Neural crest cell (in vitro differentiated cells): ENCODE measurements at regions not wholly inside any gene's neighbourhood (a gene's known extent, or its start where the extent isn't known, plus 50 kb on each side); places are given as distances from the start of the nearest gene placed in this dataset.

Experiments used
- DNase-seq: peaks from one replicate; pipeline ENCODE4 v3.0.0; 2021; ENCODE audit warnings: low read depth, mixed read lengths, low spot score
- H3K27ac Mint-ChIP-seq: one replicate; pipeline ENCODE4 v1.8.0; 2021; ENCODE audit warnings: mild to moderate bottlenecking, mixed read lengths; ENCODE audit not compliant: unreplicated experiment
- H3K27me3 Mint-ChIP-seq: 2 replicates; pipeline ENCODE4 v1.8.0; 2021; ENCODE audit warnings: low read depth, mild to moderate bottlenecking, mixed read lengths
- H3K36me3 Mint-ChIP-seq: 2 replicates; pipeline ENCODE4 v1.8.0; 2021; ENCODE audit warnings: low read depth, mild to moderate bottlenecking, mixed read lengths
- H3K4me1 Mint-ChIP-seq: 2 replicates; pipeline ENCODE4 v1.8.0; 2021; ENCODE audit warnings: mixed read lengths
- H3K4me3 Mint-ChIP-seq: one replicate; pipeline ENCODE4 v1.8.0; 2021; ENCODE audit warnings: mild to moderate bottlenecking, mixed read lengths
- H3K9me3 Mint-ChIP-seq: 2 replicates; pipeline ENCODE4 v1.8.0; 2021; ENCODE audit warnings: mixed read lengths
- TF ChIP-seq, protein P1 (sequence below): fragments of 200-600 bp; sonication (generic); conservative IDR thresholded peaks from 2 replicates; pipeline ENCODE4 v1.5.0; 2021; ENCODE audit warnings: antibody characterized with exemption, mild to moderate bottlenecking

DNA sequence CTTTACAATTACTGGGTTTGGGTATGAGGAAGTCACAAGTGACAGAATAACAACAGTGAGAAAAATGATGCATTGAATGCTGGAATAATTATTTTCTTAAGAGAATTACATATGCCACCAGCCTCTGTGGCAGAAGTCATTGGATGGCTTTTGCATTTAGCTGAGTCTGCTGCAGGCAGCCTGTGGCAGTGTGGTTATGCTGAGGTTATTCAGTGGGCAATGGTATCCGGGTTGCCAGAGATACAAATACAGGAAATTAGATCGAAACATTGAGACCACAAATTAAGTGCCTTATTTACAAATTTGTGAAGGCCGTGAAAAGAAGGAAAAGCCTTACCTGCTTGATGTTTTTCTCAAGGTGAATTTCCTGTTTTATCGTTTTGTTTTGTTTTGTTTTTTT is 1050.0 kb downstream of the GALC start:
- Mint-ChIP-seq H3K27me3 (peaks cover 3% of the 10 kb centered on the region), H3K4me3 (no peak overlapping the region), H3K27ac (no peak overlapping the region), H3K4me1 (no peaks in the 10 kb centered on the region), H3K9me3 (no peaks in the 10 kb centered on the region), H3K36me3 (no peaks in the 10 kb centered on the region)
- TF ChIP-seq, protein P1, sequence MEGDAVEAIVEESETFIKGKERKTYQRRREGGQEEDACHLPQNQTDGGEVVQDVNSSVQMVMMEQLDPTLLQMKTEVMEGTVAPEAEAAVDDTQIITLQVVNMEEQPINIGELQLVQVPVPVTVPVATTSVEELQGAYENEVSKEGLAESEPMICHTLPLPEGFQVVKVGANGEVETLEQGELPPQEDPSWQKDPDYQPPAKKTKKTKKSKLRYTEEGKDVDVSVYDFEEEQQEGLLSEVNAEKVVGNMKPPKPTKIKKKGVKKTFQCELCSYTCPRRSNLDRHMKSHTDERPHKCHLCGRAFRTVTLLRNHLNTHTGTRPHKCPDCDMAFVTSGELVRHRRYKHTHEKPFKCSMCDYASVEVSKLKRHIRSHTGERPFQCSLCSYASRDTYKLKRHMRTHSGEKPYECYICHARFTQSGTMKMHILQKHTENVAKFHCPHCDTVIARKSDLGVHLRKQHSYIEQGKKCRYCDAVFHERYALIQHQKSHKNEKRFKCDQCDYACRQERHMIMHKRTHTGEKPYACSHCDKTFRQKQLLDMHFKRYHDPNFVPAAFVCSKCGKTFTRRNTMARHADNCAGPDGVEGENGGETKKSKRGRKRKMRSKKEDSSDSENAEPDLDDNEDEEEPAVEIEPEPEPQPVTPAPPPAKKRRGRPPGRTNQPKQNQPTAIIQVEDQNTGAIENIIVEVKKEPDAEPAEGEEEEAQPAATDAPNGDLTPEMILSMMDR = no peak
- no peak for DNase-seq

DNA sequence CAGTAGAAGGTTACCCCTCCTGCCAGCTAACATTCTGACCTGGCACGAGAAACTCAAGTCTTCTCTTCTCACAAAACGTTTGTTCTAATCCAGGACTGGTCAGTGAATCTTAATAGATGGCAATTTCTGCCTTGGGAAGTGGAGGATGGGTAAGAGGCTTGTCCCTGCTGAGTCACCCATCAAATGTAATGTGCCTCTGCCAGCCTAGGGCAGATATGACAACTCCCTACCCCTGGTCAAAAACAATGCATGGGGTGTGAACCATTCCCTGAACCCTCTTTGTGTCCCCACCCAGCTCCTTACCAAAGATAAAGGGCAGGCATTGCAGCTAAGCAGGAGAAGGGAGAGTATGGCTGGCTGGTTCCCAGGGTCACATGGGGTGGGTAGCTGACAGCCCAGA is 1052.9 kb downstream of the GALC start:
- H3K4me1 Mint-ChIP-seq = peaks cover 5% of the 10 kb centered on the region
- no peaks in the 10 kb centered on the region for H3K36me3 Mint-ChIP-seq
- no peak overlapping the region for H3K4me3 Mint-ChIP-seq
- H3K27ac Mint-ChIP-seq = no peak overlapping the region
- no peaks in the 10 kb centered on the region for H3K27me3 Mint-ChIP-seq
- H3K9me3 Mint-ChIP-seq = no peaks in the 10 kb centered on the region
- no peak for DNase-seq
- TF ChIP-seq, protein P1 = no peak

DNA sequence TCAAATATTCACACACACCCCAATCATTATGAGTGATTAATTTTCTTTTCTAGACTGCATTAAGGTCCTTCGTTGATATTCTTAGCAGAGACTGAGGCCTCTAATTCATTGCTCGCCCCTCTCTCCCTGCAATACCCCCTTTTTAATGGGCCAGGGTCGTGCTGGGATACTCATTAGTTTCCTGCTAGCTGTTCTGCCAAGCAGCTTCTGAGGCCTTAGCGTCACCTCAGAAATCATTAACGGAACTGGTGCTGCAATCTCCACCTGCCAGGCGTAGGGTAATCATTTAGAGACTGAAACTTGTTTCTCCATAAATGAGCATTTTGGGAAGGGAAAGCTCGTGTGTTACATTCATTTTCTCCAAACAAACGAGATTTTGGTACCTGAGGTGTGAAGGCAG is 1054.7 kb downstream of the GALC start:
- Mint-ChIP-seq H3K36me3 (no peaks in the 10 kb centered on the region), H3K4me3 (no peak overlapping the region), H3K4me1 (peaks cover 8% of the 10 kb centered on the region), H3K27ac (no peak overlapping the region), H3K27me3 (no peaks in the 10 kb centered on the region), H3K9me3 (no peaks in the 10 kb centered on the region)
- TF ChIP-seq, protein P1 = no peak
- DNase-seq = no peak

DNA sequence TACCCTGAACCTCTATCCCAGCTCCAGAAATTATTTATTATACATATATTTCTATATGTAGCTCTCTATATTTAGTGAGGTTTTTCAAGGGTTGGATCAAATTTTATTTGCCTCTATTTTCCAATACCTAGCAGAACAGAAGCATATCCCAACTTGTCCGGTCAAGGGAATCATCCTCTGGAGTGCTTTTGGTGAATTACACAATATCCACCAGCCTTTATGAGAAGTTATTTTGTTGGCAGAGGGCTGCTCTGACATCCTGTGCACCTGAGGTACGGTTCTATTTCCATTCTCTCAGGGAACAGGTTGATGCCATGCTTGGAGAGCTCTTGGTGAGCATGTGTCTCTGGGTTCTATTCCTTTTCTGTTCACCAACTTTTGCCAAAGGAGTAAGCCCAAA is 1056.4 kb downstream of the GALC start:
- TF ChIP-seq, protein P1 = no peak
- Mint-ChIP-seq H3K4me3 (no peak overlapping the region), H3K27ac (no peak overlapping the region), H3K27me3 (no peaks in the 10 kb centered on the region), H3K4me1 (peaks cover 8% of the 10 kb centered on the region), H3K9me3 (no peaks in the 10 kb centered on the region), H3K36me3 (no peaks in the 10 kb centered on the region)
- DNase-seq = no peak

DNA sequence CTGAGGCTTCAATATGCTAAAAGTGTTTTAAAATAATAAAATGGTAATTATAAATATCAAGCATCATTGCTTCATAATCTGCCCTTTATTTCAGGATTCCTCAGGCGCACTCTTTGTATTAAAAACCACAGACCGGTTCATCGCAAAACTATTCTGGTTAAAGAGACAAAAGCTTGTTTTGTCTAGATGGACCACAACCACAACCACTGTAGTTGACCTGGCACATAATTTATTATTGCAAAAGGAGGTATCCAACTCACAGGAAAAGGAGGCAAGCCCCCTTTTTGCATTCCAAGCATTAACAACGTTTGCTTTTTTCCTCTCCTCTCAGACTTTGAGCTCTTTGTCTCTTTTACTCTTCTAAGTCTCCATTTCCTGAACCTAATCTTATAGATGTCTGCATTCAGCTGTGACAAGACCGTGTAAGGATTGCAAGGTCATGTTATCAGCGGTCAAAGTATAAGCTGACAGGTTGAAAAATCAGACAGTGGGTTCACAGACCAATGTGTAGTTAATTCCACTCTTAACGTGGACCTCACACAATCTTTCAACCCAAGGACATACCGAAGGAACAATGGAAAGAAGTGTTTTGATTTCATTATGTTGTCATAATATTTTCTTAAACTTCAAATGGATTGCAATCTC is 1057.6 kb downstream of the GALC start:
- no peak overlapping the region for H3K27ac Mint-ChIP-seq
- no peaks in the 10 kb centered on the region for H3K27me3 Mint-ChIP-seq
- H3K4me3 Mint-ChIP-seq = no peak overlapping the region
- TF ChIP-seq, protein P1 = no peak
- H3K4me1 Mint-ChIP-seq = peaks cover 8% of the 10 kb centered on the region
- no peaks in the 10 kb centered on the region for H3K36me3 Mint-ChIP-seq
- H3K9me3 Mint-ChIP-seq = no peaks in the 10 kb centered on the region
- no peak for DNase-seq
